ENCODE measurements at regions not wholly inside any gene's neighbourhood (a gene's known extent, or its start where the extent isn't known, plus 50 kb on each side); places are given as distances from the start of the nearest gene placed in this dataset.

DNA sequence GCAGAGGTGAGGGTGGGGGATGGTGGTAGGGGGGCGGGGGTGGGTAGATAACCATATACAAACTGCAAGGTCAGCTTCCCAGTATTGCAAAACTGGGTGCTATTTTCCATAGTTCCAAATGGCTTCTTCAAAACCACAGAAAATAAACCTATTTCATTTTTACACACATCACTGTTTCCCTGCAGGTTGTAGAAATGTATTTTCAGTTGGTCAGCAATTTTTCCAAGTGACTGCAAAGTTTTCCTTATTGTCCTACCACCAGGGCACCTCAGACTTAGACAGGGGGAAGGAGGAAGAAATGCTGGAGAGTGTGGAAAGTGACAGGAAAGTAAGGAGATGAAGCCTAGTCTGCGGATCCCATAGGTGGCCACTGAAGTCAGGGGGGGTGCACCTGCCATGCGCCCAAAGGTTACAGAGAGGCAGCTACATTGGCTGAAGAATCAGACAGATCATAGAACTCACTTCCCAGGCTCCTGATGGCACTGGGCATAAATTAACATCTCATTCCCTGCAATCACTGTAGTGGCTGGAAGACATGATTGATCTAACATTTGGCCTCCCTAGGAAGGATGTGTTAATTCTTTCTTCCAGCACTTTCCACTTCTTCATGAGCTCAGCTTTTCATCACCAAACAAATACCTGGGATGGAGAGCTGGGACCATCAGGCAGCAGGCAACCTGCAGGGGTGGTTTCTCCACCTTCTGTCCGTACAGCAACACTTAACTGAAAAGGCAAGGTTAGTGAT lies 402.0 kb downstream of the HNRNPD start:
- Histone ChIP-seq H3K4me3 (no peak overlapping the region), H3K27ac (no peak overlapping the region)

DNA sequence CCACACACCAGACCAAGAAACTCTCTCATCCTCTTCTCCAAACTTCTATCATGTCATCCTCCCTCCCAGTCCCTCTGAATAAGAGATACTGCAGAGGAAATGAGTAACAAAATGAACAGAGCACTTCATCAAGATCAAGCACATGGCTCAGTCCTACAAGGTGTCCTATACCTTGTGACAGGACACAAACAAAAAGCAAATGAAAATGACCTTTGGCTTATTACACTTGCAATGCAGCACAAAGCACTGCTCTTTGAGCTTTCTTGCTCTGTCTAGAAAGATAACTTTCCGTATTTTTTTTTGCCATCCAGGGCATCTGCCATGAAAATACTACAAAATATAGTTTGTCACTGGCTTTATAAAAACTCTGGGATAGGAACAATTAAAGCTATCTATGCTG lies 402.7 kb downstream of the HNRNPD start:
- no peak overlapping the region for H3K27ac ChIP-seq
- no peak overlapping the region for H3K4me3 ChIP-seq

DNA sequence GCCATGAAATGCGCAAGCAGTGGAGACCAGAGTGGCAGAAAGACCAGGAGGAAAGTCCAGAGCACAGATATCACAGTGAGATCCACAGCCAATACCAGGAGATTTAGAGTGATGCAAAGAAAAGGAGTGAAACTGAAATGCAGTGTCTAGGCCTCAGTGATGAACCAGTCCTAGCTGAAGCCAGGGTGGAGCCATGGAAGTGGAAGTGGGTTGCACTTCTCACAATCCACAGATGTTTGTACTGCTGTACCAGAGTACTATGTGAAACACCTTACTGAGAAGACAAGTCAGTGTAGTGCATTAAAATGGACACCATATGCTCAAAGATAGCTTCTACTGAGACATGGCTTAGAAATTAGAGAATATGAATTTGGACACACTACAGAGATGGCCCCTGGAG lies 403.3 kb downstream of the HNRNPD start:
- Histone ChIP-seq H3K4me3 (no peak overlapping the region), H3K27ac (no peak overlapping the region)

DNA sequence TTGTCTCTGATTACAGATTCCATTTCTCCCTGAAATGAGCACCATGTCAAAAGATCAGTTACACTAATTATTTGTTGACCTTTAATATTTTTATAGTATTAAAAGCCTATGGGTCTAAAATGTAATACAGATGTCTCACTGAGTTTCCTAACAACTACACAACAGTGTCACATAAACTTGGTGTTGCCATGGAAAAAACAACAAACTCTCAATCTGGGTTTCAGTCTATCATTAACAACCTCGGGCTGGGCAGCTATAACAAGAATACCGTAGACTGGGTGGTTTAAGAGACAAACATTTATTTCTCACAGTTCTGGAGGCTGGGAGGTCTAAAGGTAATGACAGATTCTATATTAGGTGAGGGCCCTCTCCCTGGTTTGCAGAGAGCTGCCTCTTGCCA lies 407.1 kb downstream of the HNRNPD start:
- Histone ChIP-seq H3K27ac (no peak overlapping the region), H3K4me3 (no peak overlapping the region)

DNA sequence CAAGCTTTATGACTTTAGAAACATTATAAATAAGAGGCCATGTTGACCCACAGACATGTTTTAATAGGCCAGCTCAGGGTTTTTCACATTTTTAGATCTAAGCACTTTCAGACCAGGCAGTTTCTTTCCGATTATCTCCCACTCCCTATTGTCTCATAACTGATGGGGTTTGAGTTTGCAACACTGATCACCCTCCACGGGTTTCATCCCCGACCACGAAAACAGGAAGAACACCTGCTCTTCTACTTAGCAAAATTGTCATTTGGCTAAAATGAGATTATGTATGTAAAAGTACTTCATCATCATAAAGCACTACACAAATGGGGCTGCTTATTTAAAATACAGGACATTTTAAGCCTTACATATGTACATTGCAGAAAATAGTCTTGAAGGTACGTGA lies 407.9 kb downstream of the HNRNPD start:
- Histone ChIP-seq H3K27ac (no peak overlapping the region), H3K4me3 (no peak overlapping the region)

DNA sequence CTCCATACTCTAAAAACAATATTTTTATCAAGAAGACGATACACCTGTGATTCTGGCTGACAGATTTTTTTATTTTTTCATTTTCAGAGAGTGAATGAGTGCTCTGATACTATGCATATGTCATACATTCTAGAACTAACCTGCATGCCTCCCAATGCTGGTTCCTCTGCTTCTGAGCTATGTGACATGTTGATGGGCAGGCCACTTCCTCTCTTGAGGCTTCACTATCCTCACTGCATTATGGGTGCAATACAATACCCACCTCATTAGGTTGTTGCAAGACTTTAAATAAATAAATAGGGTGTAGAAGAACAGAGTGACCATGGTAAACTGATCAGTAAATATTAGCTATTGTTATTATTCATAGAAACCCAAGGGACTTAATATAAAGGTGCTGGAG lies 408.3 kb downstream of the HNRNPD start:
- no peak overlapping the region for H3K4me3 ChIP-seq
- no peak overlapping the region for H3K27ac ChIP-seq

DNA sequence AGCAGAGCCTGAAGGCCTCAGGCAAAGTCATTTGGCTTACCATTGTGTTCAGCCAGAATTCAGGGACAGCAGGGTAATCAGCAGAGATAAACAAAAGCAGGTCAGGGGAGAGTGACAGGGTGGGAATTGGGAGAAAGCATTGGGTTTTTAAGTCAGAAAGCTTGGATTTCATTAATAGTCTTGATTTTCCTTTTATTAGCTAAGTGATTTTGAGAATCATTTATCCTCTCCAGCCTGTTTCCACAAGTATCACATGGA lies 410.1 kb downstream of the HNRNPD start:
- H3K4me3 ChIP-seq = no peak overlapping the region
- no peak overlapping the region for H3K27ac ChIP-seq

DNA sequence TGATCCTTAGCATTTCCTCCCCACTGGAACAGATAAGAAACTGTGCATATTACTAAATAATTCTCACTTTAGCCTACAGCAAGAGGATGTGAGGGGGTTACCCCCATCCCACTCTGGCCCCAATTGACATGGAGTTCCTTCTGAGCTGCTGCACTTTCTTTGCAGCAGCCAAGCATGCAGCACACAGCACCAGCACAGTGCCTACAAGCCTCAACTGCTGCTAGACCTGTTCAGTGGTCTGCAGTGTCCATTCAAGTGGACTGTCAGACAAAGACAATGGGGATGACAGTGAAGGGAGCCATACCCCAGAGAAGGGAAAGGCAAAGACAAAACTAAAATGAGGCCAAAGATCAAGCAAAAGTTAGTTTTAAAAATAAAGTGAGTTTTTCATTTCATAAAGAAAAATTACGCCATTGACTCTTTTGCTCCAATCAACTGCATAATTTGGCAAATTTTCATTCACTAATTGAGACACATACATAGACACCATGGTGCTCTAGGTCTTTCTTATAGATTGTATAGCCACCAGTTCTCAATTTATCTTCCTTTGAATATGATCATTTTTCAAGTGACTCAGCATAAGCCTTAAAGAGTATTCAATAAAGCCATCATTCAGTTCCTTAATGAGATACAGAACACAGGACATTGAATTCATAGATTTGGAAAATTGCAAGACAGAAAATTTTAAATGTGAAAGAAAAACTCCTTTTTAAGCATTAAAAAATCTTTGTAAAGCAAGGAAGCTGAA lies 410.6 kb downstream of the HNRNPD start:
- no peak overlapping the region for H3K4me3 ChIP-seq
- no peak overlapping the region for H3K27ac ChIP-seq

DNA sequence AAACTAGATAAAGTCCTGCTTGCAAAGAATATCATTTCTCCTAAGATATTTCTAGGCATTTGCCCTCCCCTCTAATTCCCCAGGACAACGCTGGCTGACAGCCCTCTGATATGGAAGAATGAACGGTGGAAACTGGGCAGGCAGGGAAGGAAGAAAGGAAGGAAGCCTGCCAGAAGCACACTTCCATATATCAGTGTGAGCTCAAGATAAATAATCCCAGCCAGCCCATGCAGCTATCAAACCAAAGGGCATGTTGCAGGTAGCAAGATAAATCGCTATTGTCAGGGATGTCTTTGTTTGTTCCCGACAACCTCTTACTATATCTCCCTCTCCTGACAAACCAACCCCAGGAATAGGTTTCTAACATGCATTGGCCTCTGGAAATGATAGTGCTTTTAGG lies 412.8 kb downstream of the HNRNPD start:
- H3K4me3 ChIP-seq = no peak overlapping the region
- no peak overlapping the region for H3K27ac ChIP-seq

DNA sequence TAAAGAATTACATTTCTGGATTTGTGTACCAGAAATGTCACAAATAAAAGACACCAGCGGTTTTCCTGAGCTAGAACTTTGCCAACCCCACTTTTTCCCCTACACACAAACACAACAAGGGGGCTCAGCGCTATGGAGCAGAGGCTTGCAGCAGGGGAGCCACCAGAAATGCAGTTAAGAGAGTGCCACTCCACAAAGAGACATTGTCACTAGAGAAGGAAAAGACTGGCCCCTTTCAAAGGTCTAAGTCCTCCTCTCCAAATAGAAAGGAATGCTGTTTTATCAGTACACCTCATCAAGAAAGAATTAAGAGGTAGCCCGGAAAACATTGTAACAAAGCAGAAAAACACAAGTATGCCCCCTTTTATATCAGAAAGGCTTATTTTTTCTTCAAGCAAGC lies 419.5 kb downstream of the HNRNPD start:
- Histone ChIP-seq H3K4me3 (no peak overlapping the region), H3K27ac (no peak overlapping the region)

DNA sequence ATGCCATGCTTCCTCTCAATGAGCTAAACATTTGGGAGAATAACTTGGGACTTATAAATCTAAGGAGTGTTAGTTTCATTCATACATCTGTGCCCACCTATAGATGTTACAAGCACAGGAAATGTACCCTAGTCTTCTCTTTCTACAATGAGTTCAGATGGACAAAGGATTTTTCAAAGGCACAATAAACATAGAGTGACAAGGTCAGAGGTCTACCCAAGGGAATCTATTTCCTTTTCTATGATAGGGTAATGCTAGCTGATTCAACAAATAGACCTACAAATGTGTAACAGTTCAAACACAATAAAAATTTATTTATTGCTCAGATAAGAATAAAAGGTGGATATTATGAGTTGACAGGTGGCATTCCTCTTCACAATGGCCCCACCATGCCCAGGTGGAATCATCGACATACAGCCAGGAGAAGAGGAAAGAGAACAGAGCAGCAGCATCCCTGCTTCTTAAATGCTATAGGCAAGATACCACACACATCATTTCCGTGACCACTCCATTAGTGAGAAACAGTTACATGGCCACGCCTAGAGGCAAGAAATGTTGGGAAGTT lies 421.8 kb downstream of the HNRNPD start:
- H3K27ac ChIP-seq = no peak overlapping the region

DNA sequence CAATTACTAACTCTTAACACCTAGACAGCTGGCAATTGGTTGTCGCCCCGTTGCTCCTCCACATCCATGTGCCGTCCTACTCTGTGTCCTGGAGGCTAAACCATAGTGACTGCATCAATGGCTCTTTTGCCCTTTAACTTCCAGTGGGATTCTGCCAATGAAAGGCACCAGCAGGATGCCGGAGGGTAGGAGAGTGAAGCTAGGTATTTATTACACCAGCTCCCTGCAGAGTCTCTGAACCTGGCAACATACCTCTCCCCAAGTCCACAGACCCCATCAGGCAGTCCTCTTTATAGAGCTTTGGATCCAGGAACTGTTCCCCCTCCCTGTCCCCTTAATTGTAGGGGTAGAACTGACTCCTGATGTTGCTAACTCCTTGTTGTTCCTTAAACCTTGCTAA lies 426.8 kb downstream of the HNRNPD start:
- H3K27ac ChIP-seq = no peak overlapping the region
- H3K4me3 ChIP-seq = no peak overlapping the region

More for the DNA sequence above, 421.8 kb downstream of the HNRNPD start:
- H3K4me3 ChIP-seq = no peak overlapping the region

DNA sequence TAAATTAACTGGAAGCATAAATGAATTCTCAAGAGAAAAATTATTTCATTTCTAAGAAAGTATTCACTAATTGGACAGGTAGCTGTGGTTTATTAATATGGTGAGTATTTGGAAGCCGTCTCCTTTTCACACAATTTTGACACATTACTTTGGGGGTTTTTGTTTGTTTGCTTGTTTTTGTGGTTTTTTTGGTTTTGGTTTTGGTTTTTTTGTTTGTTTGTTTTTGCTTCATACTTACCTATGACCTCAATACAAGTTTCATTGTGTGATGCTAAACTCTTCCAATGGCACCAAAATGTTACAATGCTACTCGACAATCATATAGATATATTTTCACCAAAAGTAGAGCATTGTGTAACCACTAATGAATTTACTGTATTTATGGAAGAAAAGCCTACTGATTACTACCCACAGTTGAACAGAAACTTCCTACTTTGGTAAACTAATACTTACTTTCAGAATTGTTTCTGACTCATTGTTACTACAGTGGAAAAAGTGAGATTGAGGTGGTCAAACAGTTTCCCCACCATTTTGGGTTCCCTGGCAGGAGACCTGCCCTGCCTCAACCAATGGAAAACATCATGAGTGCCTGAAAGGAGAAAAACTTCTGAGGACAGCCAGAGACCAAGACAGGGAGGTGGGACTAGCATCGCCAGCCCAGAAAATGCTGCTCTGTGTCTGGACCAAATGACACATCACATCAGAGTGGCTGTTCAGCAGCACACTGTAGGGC lies 443.1 kb downstream of the HNRNPD start:
- no peak overlapping the region for H3K4me3 ChIP-seq
- no peak overlapping the region for H3K27ac ChIP-seq

DNA sequence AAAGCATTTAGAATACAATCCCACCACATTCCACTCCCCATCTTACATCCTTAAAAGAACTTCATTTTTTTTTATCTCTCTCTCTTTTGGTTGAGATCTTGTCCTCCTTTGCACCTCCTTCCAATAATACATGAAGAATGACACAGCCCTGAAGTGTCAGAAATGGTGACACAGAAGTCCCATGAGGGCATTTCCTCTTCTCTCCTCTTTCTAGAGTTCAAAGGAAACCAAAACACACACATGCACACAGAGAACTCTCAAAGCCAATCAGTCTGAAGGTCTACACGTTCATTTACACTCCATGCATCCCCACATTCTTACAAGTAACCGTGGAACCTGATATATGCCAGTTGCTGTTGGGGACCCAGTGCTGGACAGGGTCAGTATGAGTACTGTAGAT lies 450.7 kb downstream of the HNRNPD start:
- no peak overlapping the region for H3K4me3 ChIP-seq
- H3K27ac ChIP-seq = no peak overlapping the region

DNA sequence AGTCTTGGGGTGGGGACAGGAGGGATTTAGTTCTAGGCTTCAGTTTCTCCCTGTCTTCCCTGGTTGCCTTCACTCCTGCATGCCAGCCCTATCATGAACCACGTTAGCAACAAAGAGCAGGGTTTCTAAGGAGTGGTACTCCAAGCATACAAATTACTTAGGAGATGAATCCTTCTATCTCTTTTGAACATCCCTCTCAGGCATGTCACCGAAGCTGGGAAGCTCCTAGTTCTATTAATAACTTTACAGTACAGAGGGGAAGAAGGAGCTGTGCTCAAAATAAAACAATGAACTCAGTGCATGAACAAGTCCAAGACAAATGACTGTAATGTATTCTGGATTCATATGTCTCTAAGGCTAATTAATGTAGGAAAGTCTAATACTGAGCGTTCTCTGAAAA lies 450.6 kb upstream of the RASGEF1B start:
- Histone ChIP-seq H3K4me3 (no peak overlapping the region), H3K27ac (no peak overlapping the region)

DNA sequence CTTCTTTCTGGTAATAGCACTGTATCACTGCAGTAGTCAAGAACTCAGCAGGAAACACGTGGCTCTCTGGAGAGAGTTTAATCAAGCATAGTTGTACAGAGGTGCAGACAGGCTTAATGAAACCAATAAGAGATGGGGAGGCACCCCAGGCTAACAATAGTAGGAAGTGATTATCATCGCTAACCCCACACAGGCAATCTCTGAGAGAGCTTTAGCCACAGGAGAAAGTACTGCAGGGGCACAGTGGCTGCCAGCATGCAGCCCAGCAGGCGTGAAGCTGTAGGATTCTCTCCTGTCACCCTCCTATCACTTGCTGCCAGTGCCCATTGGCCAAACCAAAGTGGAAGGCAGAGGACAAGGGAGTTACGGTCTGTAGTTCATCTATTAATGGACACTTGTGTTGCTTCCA lies 450.0 kb upstream of the RASGEF1B start:
- H3K27ac ChIP-seq = no peak overlapping the region
- H3K4me3 ChIP-seq = no peak overlapping the region

DNA sequence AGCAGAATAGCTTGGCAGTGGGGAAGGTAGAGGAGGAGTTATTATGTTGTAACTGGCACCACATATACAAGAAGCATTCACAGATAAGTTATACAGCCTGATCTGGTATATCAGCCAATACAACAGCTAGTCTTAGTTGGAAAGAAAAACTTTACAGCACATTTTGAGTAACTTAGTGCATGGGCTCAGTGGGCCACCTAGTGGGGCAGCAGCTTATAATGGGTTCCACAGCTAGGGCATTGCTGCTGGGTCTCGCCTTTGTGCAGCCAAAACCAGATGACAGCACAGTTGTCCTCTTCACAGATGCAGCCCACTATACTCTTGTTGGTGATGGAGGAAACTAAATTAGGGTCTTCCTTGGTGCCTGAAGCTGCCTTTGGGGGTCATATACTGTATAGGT lies 448.1 kb upstream of the RASGEF1B start:
- H3K4me3 ChIP-seq = no peak overlapping the region

DNA sequence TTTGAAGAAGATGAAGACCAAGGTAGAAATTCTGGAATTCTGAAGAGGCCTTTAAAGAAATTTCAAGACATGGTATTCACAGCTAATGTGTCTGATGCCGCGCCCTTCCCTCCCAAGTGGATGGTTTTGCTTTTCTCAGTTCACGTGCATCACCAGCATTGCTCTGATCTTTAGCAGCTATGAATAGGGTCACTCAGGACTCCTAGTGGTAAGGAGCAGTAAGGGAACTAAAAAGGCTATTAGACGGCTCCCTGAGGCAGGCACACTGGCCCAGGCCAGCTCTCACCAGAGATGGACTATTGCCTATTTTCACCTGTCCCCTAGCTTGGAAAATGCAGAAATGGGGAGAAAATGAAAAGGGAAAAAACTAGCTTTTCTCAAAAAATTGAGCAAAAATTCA lies 447.5 kb upstream of the RASGEF1B start:
- Histone ChIP-seq H3K4me3 (no peak overlapping the region), H3K27ac (no peak overlapping the region)

More for the DNA sequence above, 448.1 kb upstream of the RASGEF1B start:
- H3K27ac ChIP-seq = no peak overlapping the region

DNA sequence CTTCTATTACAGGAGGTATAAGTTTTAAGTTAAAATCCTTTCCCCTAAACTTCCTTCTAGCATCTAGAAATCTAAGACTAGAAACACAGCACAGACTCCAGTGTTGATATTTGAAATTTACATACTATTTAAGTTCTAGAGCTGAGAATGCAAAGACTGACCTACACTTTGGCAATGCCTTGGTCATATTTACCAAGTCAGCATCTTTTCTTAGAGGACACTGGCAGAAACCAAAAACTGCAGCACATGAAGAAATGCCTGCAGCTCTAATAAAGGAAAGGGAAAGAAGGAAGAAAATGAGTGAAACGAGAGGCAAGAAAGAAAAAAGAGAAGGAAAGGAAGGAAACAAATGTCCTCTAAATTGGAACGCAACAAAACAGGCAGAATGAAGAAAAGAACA lies 443.7 kb upstream of the RASGEF1B start:
- Histone ChIP-seq H3K4me3 (no peak overlapping the region), H3K27ac (no peak overlapping the region)

DNA sequence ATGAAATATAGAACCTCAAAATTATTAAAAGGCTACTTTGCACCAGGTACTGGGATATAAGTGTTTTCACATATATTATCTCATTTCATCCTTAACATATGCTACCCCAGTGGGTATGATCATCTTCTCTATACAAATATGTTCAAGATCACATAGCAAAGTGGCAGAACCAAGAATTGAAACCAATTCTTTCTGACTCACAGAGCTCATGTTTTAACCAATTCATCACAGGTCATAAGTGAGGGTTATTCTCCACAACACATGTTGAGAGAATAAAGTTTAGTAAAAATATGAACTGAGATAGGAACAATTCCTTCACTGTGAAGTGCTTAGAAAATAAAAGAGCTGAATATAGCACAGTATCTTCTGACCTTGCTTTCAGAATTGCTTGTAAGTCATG lies 442.9 kb upstream of the RASGEF1B start:
- no peak overlapping the region for H3K4me3 ChIP-seq
- no peak overlapping the region for H3K27ac ChIP-seq

DNA sequence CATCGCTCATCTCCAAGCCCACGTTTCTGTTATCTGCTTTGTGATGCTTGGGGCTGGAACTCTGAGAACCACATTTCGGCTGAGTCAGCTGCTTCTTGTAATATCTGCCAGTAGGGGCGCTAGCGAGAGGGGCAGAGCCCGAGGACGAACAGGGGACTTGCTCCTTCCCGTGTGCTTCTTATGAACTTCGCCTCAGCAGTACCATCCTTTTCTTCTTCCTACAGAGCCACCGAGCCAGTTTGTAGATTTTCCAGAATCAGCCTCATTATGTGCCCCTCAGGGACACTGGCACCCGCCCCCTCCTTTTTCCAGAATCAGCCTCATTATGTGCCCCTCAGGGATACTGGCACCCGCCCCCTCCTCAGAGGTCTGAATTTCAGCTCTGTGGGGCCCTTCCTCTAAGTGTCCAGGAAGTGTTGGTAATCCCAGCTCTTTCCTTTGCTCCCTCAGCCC lies 441.7 kb upstream of the RASGEF1B start:
- Histone ChIP-seq H3K27ac (no peak overlapping the region), H3K4me3 (no peak overlapping the region)

Measured in skin epidermis (tissue), 12 donors.